H1 (cell line): ENCODE measurements at regions not wholly inside any gene's neighbourhood (a gene's known extent, or its start where the extent isn't known, plus 50 kb on each side); places are given as distances from the start of the nearest gene placed in this dataset.

Experiments used
- CTCF ChIA-PET: fragments of 300-600 bp; sonication (Branson Sonifier 250); formaldehyde crosslinking; loops from one replicate; lab custom pipeline; 2021; ENCODE audit not compliant: partially characterized antibody; lab: Charles Lee
- POLR2A ChIA-PET: fragments of 300-600 bp; sonication (Branson Sonifier 250); formaldehyde crosslinking; loops from one replicate; lab custom pipeline; 2021; ENCODE audit warnings: inconsistent platforms; ENCODE audit not compliant: partially characterized antibody; lab: Charles Lee
- DNase-seq, 2 experiments: peaks; one replicate each; pipeline versions ENCODE4 v3.0.0 to v3.0.0-alpha.2; 2010 to 2022; ENCODE audit warnings: low spot score in 2 of 2, low read depth in 1 of 2, mixed read lengths in 1 of 2
- FAIRE-seq: peaks from 2 replicates; lab custom pipeline; 2011; peaks lifted over from hg19 to GRCh38; lab: Jason Lieb, UNC
- H2AFZ ChIP-seq: 2 replicates; pipeline ENCODE4 v1.8.1; 2012; ENCODE audit warnings: low read length, inconsistent platforms
- H2AK5ac ChIP-seq: 2 replicates; pipeline ENCODE4 v1.6.1; 2013; ENCODE audit warnings: low read depth, low read length
- H2BK120ac ChIP-seq: replicated peaks from 2 replicates; pipeline ENCODE3; 2013; ENCODE audit warnings: low read depth, low read length, inconsistent platforms
- H2BK12ac ChIP-seq: 2 replicates; pipeline ENCODE4 v1.6.1; 2013; ENCODE audit warnings: low read depth, low read length
- H2BK15ac ChIP-seq: 2 replicates; pipeline ENCODE4 v1.6.1; 2013; ENCODE audit warnings: low read length
- H2BK20ac ChIP-seq: 2 replicates; pipeline ENCODE4 v1.6.1; 2013; ENCODE audit warnings: low read length
- H2BK5ac ChIP-seq: 2 replicates; pipeline ENCODE4 v1.6.1; 2013; ENCODE audit warnings: low read depth, low read length
- H3K14ac ChIP-seq: 2 replicates; pipeline ENCODE4 v1.6.1; 2013; ENCODE audit warnings: inconsistent platforms; ENCODE audit not compliant: insufficient read length
- H3K18ac ChIP-seq: 2 replicates; pipeline ENCODE4 v1.6.1; 2013; ENCODE audit warnings: low read length; ENCODE audit errors: extremely low read depth
- H3K23ac ChIP-seq: 2 replicates; pipeline ENCODE4 v1.6.1; 2013; ENCODE audit warnings: inconsistent platforms; ENCODE audit not compliant: insufficient read length
- H3K23me2 ChIP-seq: 2 replicates; pipeline ENCODE4 v1.6.1; 2013; ENCODE audit warnings: low read depth, low read length
- H3K27ac ChIP-seq: 2 replicates; pipeline ENCODE4 v1.6.1; 2011; ENCODE audit warnings: low read depth, low read length, inconsistent platforms
- H3K27me3 ChIP-seq, 4 experiments: replicated peaks in 1 of 4; 1 replicate in 1 of 4; 2 replicates in 3 of 4; pipeline versions ENCODE4 v1.6.1 to v1.8.1; 2011 to 2013; ENCODE audit warnings: low read length in 3 of 4, mild to moderate bottlenecking in 3 of 4, inconsistent platforms in 2 of 4, mixed read lengths in 2 of 4, moderate library complexity in 1 of 4; ENCODE audit not compliant: control insufficient read depth in 3 of 4, insufficient read depth in 3 of 4; ENCODE audit errors: extremely low read depth in 1 of 4
- H3K36me3 ChIP-seq, 4 experiments: 2 replicates each; pipeline versions ENCODE4 v1.6.1 to v1.8.1; 2011 to 2013; ENCODE audit warnings: mild to moderate bottlenecking in 4 of 4, low read length in 3 of 4, moderate library complexity in 2 of 4, control low read depth in 1 of 4, inconsistent platforms in 1 of 4; ENCODE audit not compliant: insufficient read depth in 4 of 4, control insufficient read depth in 2 of 4
- H3K4ac ChIP-seq: replicated peaks from 2 replicates; pipeline ENCODE3; 2013; ENCODE audit warnings: low read length, low read depth, mixed read lengths, inconsistent platforms; ENCODE audit not compliant: insufficient read length
- H3K4me1 ChIP-seq, 4 experiments: replicated peaks in 1 of 4; 1 replicate in 1 of 4; 2 replicates in 3 of 4; pipeline versions ENCODE4 v1.6.1 to v1.8.1; 2011 to 2013; ENCODE audit warnings: low read length in 3 of 4, inconsistent platforms in 2 of 4, mixed read lengths in 1 of 4; ENCODE audit not compliant: insufficient read depth in 4 of 4, control insufficient read depth in 3 of 4
- H3K4me2 ChIP-seq, 2 experiments: 2 replicates each; pipeline versions ENCODE4 v1.6.1 to v1.8.1; 2011 to 2013; ENCODE audit warnings: low read depth in 2 of 2, low read length in 2 of 2, control low read depth in 1 of 2, inconsistent platforms in 1 of 2, mild to moderate bottlenecking in 1 of 2; ENCODE audit not compliant: insufficient read depth in 1 of 2
- H3K4me3 ChIP-seq, 4 experiments: fragments of 200-600, 300-600 bp in 1 of 4; sonication (generic), shearing (Covaris generic), sonication (Bioruptor Twin) in 1 of 4; 2 replicates each; pipeline versions ENCODE4 v1.5.1 to v1.8.1; 2011 to 2016; ENCODE audit warnings: low read length in 4 of 4, low read depth in 3 of 4, control low read depth in 2 of 4, inconsistent platforms in 2 of 4, mild to moderate bottlenecking in 2 of 4, mixed read lengths in 1 of 4, moderate library complexity in 1 of 4; ENCODE audit not compliant: insufficient read depth in 2 of 4; ENCODE audit errors: extremely low read depth in 1 of 4
- H3K56ac ChIP-seq: replicated peaks from 2 replicates; pipeline ENCODE3; 2013; ENCODE audit warnings: low read depth, mild to moderate bottlenecking, mixed read lengths, low read length, inconsistent platforms; ENCODE audit not compliant: insufficient read length
- H3K79me1 ChIP-seq: 2 replicates; pipeline ENCODE4 v1.6.1; 2013; ENCODE audit warnings: low read depth, low read length, control low read depth
- H3K79me2 ChIP-seq, 2 experiments: 2 replicates each; pipeline versions ENCODE4 v1.6.1 to v1.8.1; 2012 to 2013; ENCODE audit warnings: low read length in 2 of 2, mild to moderate bottlenecking in 2 of 2, inconsistent platforms in 1 of 2; ENCODE audit not compliant: insufficient read depth in 2 of 2, control insufficient read depth in 1 of 2
- H3K9ac ChIP-seq, 4 experiments: replicated peaks in 1 of 4; 1 replicate in 1 of 4; 2 replicates in 3 of 4; pipeline versions ENCODE4 v1.6.1 to v1.8.1; 2011 to 2013; ENCODE audit warnings: low read depth in 3 of 4, low read length in 3 of 4, control low read depth in 2 of 4, mild to moderate bottlenecking in 2 of 4, moderate library complexity in 2 of 4, inconsistent platforms in 1 of 4; ENCODE audit errors: extremely low read depth in 1 of 4
- H3K9me3 ChIP-seq, 2 experiments: 2 replicates each; pipeline versions ENCODE4 v1.6.1 to v1.8.1; 2012 to 2013; ENCODE audit warnings: mild to moderate bottlenecking in 2 of 2, moderate library complexity in 2 of 2, control low read depth in 1 of 2, inconsistent platforms in 1 of 2, low read depth in 1 of 2, low read length in 1 of 2, mixed read lengths in 1 of 2; ENCODE audit not compliant: insufficient read depth in 2 of 2
- H4K20me1 ChIP-seq, 2 experiments: replicated peaks in 1 of 2; 2 replicates each; pipeline versions ENCODE3 to v1.8.1; 2011 to 2013; ENCODE audit warnings: inconsistent platforms in 2 of 2, low read length in 2 of 2, mild to moderate bottlenecking in 1 of 2; ENCODE audit not compliant: insufficient read depth in 2 of 2, control insufficient read depth in 1 of 2
- H4K5ac ChIP-seq: 2 replicates; pipeline ENCODE4 v1.6.1; 2013; ENCODE audit warnings: low read length, low read depth, mixed read lengths, inconsistent platforms; ENCODE audit not compliant: insufficient read length
- H4K8ac ChIP-seq: 2 replicates; pipeline ENCODE4 v1.8.0; 2013; ENCODE audit warnings: mild to moderate bottlenecking, moderate library complexity, low read length, inconsistent platforms; ENCODE audit not compliant: insufficient read depth; ENCODE audit errors: extremely low read depth
- H4K91ac ChIP-seq: replicated peaks from 2 replicates; pipeline ENCODE3; 2013; ENCODE audit warnings: low read length, mixed read lengths, inconsistent platforms; ENCODE audit not compliant: insufficient read length
- CREB1 ChIP-seq: IDR thresholded peaks from 2 replicates; pipeline ENCODE4 v1.6.1; 2012; ENCODE audit warnings: inconsistent platforms
- POU5F1 ChIP-seq: IDR thresholded peaks from 2 replicates; pipeline ENCODE4 v1.6.1; 2011; ENCODE audit warnings: low read depth, mild to moderate bottlenecking, low read length, moderate library complexity
- RFX5 ChIP-seq: IDR thresholded peaks from 2 replicates; pipeline ENCODE4 v1.6.1; 2011; ENCODE audit warnings: low read depth, low read length, improper control_type of control experiment, borderline replicate concordance
- RNF2 ChIP-seq: fragments of 200-900, 300-1000 bp; sonication (generic); IDR thresholded peaks from 2 replicates; pipeline ENCODE4 v1.7.1; 2016; ENCODE audit warnings: borderline replicate concordance, low read depth, mild to moderate bottlenecking, antibody characterized with exemption, low read length; ENCODE audit not compliant: poor library complexity, severe bottlenecking; ENCODE audit errors: missing control alignments
- RXRA ChIP-seq: IDR thresholded peaks from 2 replicates; pipeline ENCODE4 v1.6.1; 2011; ENCODE audit warnings: low read depth, mild to moderate bottlenecking, low read length, moderate library complexity; ENCODE audit not compliant: insufficient read depth
- SP1 ChIP-seq: IDR thresholded peaks from 2 replicates; pipeline ENCODE4 v1.6.1; 2011; ENCODE audit warnings: low read depth, low read length
- SUZ12 ChIP-seq: fragments of 200-600 bp; sonication (generic); IDR thresholded peaks from 2 replicates; pipeline ENCODE4 v1.6.1; 2012; ENCODE audit warnings: mild to moderate bottlenecking, inconsistent platforms, low read length, moderate library complexity, mixed read lengths
- WGBS, 2 experiments: shearing (Covaris generic) in 1 of 2; methylation state at CpG; one replicate each; pipeline versions ENCODE4 v1.1.6 to v1.1.7; 2013 to 2015; ENCODE audit warnings: low lambda C conversion rate in 2 of 2, mixed read lengths in 2 of 2, inconsistent platforms in 1 of 2, low coverage in 1 of 2, missing lambda C conversion rate in 1 of 2; ENCODE audit not compliant: insufficient replicate concordance in 2 of 2, insufficient coverage in 1 of 2, insufficient read length in 1 of 2; ENCODE audit errors: extremely low coverage in 1 of 2, missing lambda C conversion rate in 1 of 2; 5-methylcytosine and 5-hydroxymethylcytosine counted together

- no peak overlapping the region for H3K4ac ChIP-seq
- no peak overlapping the region for H3K4me2 ChIP-seq
- H4K8ac ChIP-seq = no peak overlapping the region
- H2BK15ac ChIP-seq = no peak overlapping the region
- H2BK5ac ChIP-seq = no peak overlapping the region
- CTCF ChIA-PET = no interaction called here
- H2BK12ac ChIP-seq = no peak overlapping the region
- H4K20me1 ChIP-seq = no peaks in the 10 kb centered on the region
- no peaks in the 10 kb centered on the region for H3K27me3 ChIP-seq
- FAIRE-seq = no peak
- no peak overlapping the region for H2AFZ ChIP-seq
- POLR2A ChIA-PET = no interaction called here
- H3K4me1 ChIP-seq = no peaks in the 10 kb centered on the region
- WGBS, 2 experiments = 82% methylated on average over 1 of the region's 1 CpG; no CpG with 5 or more reads in 1 of the 2 experiments
- H3K79me1 ChIP-seq = no peaks in the 10 kb centered on the region
- H3K14ac ChIP-seq = no peak overlapping the region
- H2BK120ac ChIP-seq = no peak overlapping the region
- H3K9ac ChIP-seq = no peak overlapping the region
- H3K23ac ChIP-seq = no peak overlapping the region
- peaks cover 0 to 16% of the 10 kb centered on the region in 2 experiments; a peak in 1 of 4 replicates for H3K9me3 ChIP-seq
- no peaks in the 10 kb centered on the region for H3K23me2 ChIP-seq
- DNase-seq = no peak
- no peak overlapping the region for H2AK5ac ChIP-seq
- no peaks in the 10 kb centered on the region for H3K79me2 ChIP-seq
- H3K4me3 ChIP-seq = no peak overlapping the region
- no peak overlapping the region for H3K27ac ChIP-seq
- no peak overlapping the region for H4K91ac ChIP-seq
- H3K36me3 ChIP-seq = no peaks in the 10 kb centered on the region
- TF ChIP-seq SUZ12 = no peak
- TF ChIP-seq RXRA = no peak
- no peak for TF ChIP-seq RFX5
- TF ChIP-seq SP1 = no peak
- no peak for TF ChIP-seq POU5F1
- no peak for TF ChIP-seq RNF2
- no peak for TF ChIP-seq CREB1
- H4K5ac ChIP-seq = no peak overlapping the region
- no peak overlapping the region for H3K18ac ChIP-seq
- H3K56ac ChIP-seq = no peak overlapping the region
- H2BK20ac ChIP-seq = no peak overlapping the region
These were observed 486.3 kb downstream of the SOX5 start for GRCh38 chr12:23463172-23463571.
